HCT116 (cell line): ENCODE measurements at regions not wholly inside any gene's neighbourhood (a gene's known extent, or its start where the extent isn't known, plus 50 kb on each side); places are given as distances from the start of the nearest gene placed in this dataset.

Experiments
- ATAC-seq: fragments of 200-7000 bp; cut with Tn5 transposase; 2 replicates; pipeline ENCODE4 v1.9.1; 2020; ENCODE audit warnings: mild to moderate bottlenecking, moderate library complexity
- BruUV-seq: library from RNA; stranded (reverse); fragments of 400-500 nt; replicated peaks from 2 replicates; lab custom pipeline; 2021; lab: Mats Ljungman, UMichigan
- CTCF ChIA-PET: fragments of 300-600 bp; sonication (Branson Sonifier 250); formaldehyde crosslinking; loops from one replicate; lab custom pipeline; 2021; ENCODE audit warnings: antibody characterized with exemption; lab: Charles Lee
- POLR2A ChIA-PET: fragments of 300-600, 350-600 bp; sonication (Branson Sonifier 250); formaldehyde crosslinking; loops from one replicate; lab custom pipeline; 2021; ENCODE audit warnings: antibody characterized with exemption; lab: Charles Lee
- RAD21 ChIA-PET, 2 experiments: fragments of 300-600 bp; sonication (Branson Sonifier 250); formaldehyde crosslinking; loops; one replicate each; lab custom pipeline; 2023; ENCODE audit warnings: low total read pairs in 2 of 2; ENCODE audit not compliant: uncharacterized antibody in 2 of 2, unreplicated experiment in 2 of 2, low non-redundant PET in 1 of 2; lab: Charles Lee
- DNase-seq: peaks from one replicate; pipeline ENCODE4 v3.0.0-alpha.2; 2010; ENCODE audit warnings: low read depth, low spot score
- H2AFZ ChIP-seq: fragments of 200-600 bp; shearing (Covaris generic), sonication (generic); 2 replicates; pipeline ENCODE4 v1.6.1; 2017; ENCODE audit warnings: low read depth, mixed run types, mixed read lengths, antibody characterized with exemption, low read length; ENCODE audit not compliant: poor library complexity, severe bottlenecking
- H3K27ac ChIP-seq: 2 replicates; pipeline ENCODE4 v1.5.1; 2012; ENCODE audit warnings: low read depth, low read length
- H3K27me3 ChIP-seq: fragments of 200-600 bp; sonication (generic); 2 replicates; pipeline ENCODE4 v1.6.1; 2016; ENCODE audit warnings: mixed run types, low read length, mixed read lengths; ENCODE audit not compliant: insufficient read depth
- H3K36me3 ChIP-seq, 2 experiments: fragments of 200-500 bp in 1 of 2; fragments of 200-600 bp in 1 of 2; sonication (Bioruptor generic) in 1 of 2; sonication (generic) in 1 of 2; 2 replicates each; pipeline versions ENCODE4 v1.5.1 to v1.6.1; 2014 to 2016; ENCODE audit warnings: low read length in 2 of 2, inconsistent platforms in 1 of 2, mixed read lengths in 1 of 2, mixed run types in 1 of 2; ENCODE audit not compliant: insufficient read depth in 2 of 2, control insufficient read depth in 1 of 2
- H3K4me1 ChIP-seq, 2 experiments: fragments of 200-600 bp in 1 of 2; sonication (generic) in 1 of 2; 2 replicates each; pipeline versions ENCODE4 v1.5.1 to v1.6.1; 2012 to 2017; ENCODE audit warnings: low read length in 2 of 2, inconsistent platforms in 1 of 2, mild to moderate bottlenecking in 1 of 2, mixed read lengths in 1 of 2, mixed run types in 1 of 2, moderate library complexity in 1 of 2; ENCODE audit not compliant: insufficient read depth in 2 of 2, control insufficient read depth in 1 of 2
- H3K4me2 ChIP-seq: fragments of 200-600 bp; sonication (generic); 2 replicates; pipeline ENCODE4 v1.6.1; 2017; ENCODE audit warnings: mixed run types, low read length, mixed read lengths
- H3K4me3 ChIP-seq, 2 experiments: fragments of 200-600 bp in 1 of 2; sonication (generic) in 1 of 2; replicated peaks in 1 of 2; 2 replicates each; pipeline ENCODE4 v1.5.1; 2011 to 2016; ENCODE audit warnings: low read length in 2 of 2, control low read depth in 1 of 2, low read depth in 1 of 2, mild to moderate bottlenecking in 1 of 2, mixed read lengths in 1 of 2, mixed run types in 1 of 2
- H3K79me2 ChIP-seq: fragments of 200-600 bp; sonication (generic); 2 replicates; pipeline ENCODE4 v1.6.1; 2017; ENCODE audit warnings: mild to moderate bottlenecking, mixed run types, low read length, moderate library complexity, mixed read lengths; ENCODE audit not compliant: insufficient read depth
- H3K9ac ChIP-seq: fragments of 200-600 bp; sonication (generic); 2 replicates; pipeline ENCODE4 v1.6.1; 2016; ENCODE audit warnings: low read length, mixed read lengths
- H3K9me2 ChIP-seq: fragments of 200-600 bp; sonication (generic), shearing (Covaris generic); 2 replicates; pipeline ENCODE4 v1.6.1; 2017; ENCODE audit warnings: mixed run types, mild to moderate bottlenecking, moderate library complexity; ENCODE audit not compliant: insufficient read depth
- H3K9me3 ChIP-seq, 2 experiments: fragments of 200-500 bp in 1 of 2; fragments of 200-600 bp in 1 of 2; sonication (Bioruptor generic) in 1 of 2; sonication (generic) in 1 of 2; 2 replicates each; pipeline ENCODE4 v1.6.1; 2014 to 2017; ENCODE audit warnings: low read length in 2 of 2, mixed read lengths in 2 of 2, inconsistent platforms in 1 of 2, low read depth in 1 of 2, mild to moderate bottlenecking in 1 of 2, mixed run types in 1 of 2, moderate library complexity in 1 of 2; ENCODE audit not compliant: control insufficient read depth in 1 of 2, insufficient read depth in 1 of 2
- H4K20me1 ChIP-seq: fragments of 200-600 bp; sonication (generic), shearing (Covaris generic); 2 replicates; pipeline ENCODE4 v1.6.1; 2017; ENCODE audit warnings: mixed run types, mild to moderate bottlenecking, moderate library complexity; ENCODE audit not compliant: insufficient read depth
- ATF3 ChIP-seq: IDR thresholded peaks from 2 replicates; pipeline ENCODE4 v1.6.1; 2012
- CBX3 ChIP-seq: IDR thresholded peaks from 2 replicates; pipeline ENCODE4 v1.6.1; 2012; ENCODE audit warnings: low read depth
- CEBPB ChIP-seq: IDR thresholded peaks from 2 replicates; pipeline ENCODE4 v1.6.1; 2012; ENCODE audit warnings: low read depth
- CTCF ChIP-seq, 3 experiments: fragments of 200-600 bp in 1 of 3; sonication (generic) in 1 of 3; IDR thresholded peaks in 2 of 3; conservative IDR thresholded peaks in 1 of 3; 2 replicates each; pipeline ENCODE4 v1.5.1; 2012 to 2017; ENCODE audit warnings: low read depth in 2 of 3, low read length in 2 of 3, antibody characterized with exemption in 1 of 3, borderline replicate concordance in 1 of 3, control low read depth in 1 of 3, mild to moderate bottlenecking in 1 of 3, mixed read lengths in 1 of 3, mixed run types in 1 of 3, moderate library complexity in 1 of 3; ENCODE audit not compliant: insufficient read depth in 1 of 3
- ELF1 ChIP-seq: IDR thresholded peaks from 2 replicates; pipeline ENCODE4 v1.6.1; 2012; ENCODE audit warnings: low read depth, borderline replicate concordance
- JUND ChIP-seq: IDR thresholded peaks from 2 replicates; pipeline ENCODE4 v1.6.1; 2012
- MAX ChIP-seq: IDR thresholded peaks from 2 replicates; pipeline ENCODE4 v1.6.1; 2012
- POLR2AphosphoS5 ChIP-seq: IDR thresholded peaks from 2 replicates; pipeline ENCODE4 v1.6.1; 2011; ENCODE audit warnings: mild to moderate bottlenecking, low read depth, low read length, moderate library complexity
- RAD21 ChIP-seq: IDR thresholded peaks from 2 replicates; pipeline ENCODE4 v1.6.1; 2012; ENCODE audit warnings: low read depth, mild to moderate bottlenecking
- TCF7L2 ChIP-seq: IDR thresholded peaks from 2 replicates; pipeline ENCODE4 v1.7.0; 2011; ENCODE audit warnings: borderline replicate concordance, inconsistent platforms; ENCODE audit not compliant: insufficient read depth, insufficient read length; ENCODE audit errors: extremely low read depth
- ZFX ChIP-seq: fragments of 450-650 bp; IDR thresholded peaks from 2 replicates; pipeline ENCODE4 v1.6.1; 2017
- ZNF274 ChIP-seq: fragments of 200-500 bp; sonication (Bioruptor generic); IDR thresholded peaks from 2 replicates; pipeline ENCODE4 v1.6.1; 2014; ENCODE audit warnings: mild to moderate bottlenecking, low read depth, low read length, inconsistent platforms
- intact Hi-C: fragments of 100-400 bp; cut with micrococcal nuclease; formaldehyde crosslinking; loops from 2 replicates; pipeline ENCODE4 v1.10.0; 2022

- Histone ChIP-seq H4K20me1 (no peaks in the 10 kb centered on the region), H3K4me2 (no peak overlapping the region), H3K79me2 (no peaks in the 10 kb centered on the region), H2AFZ (no peak overlapping the region), H3K4me1 (no peaks in the 10 kb centered on the region), H3K27ac (no peak overlapping the region), H3K27me3 (no peaks in the 10 kb centered on the region), H3K9ac (no peak overlapping the region), H3K9me2 (no peaks in the 10 kb centered on the region), H3K9me3 (no peaks in the 10 kb centered on the region), H3K4me3 (no peak overlapping the region), H3K36me3 (no peaks in the 10 kb centered on the region; a peak in 1 of 4 replicates)
- ATAC-seq = 0 out of 2 replicates have a peak, but pooled peaks have one; percentile 36
- CTCF ChIA-PET = no interaction called here
- no TSS peak for BruUV-seq
- TF ChIP-seq ZFX = no peak
- TF ChIP-seq ATF3 = no peak
- TF ChIP-seq RAD21 = no peak
- TF ChIP-seq CEBPB = no peak
- TF ChIP-seq CTCF (IDR thresholded peaks at IDR 0.05 in 2 of 3, conservative IDR thresholded peaks at IDR 0.05 in 1 of 3; ENCODE audit: borderline replicate concordance in 1 of 3, insufficient read depth in 1 of 3, low read depth in 2 of 3, low read length in 2 of 3) = peak in 1 of 3 experiments; percentile 49; a peak in 2 of 6 replicates
- TF ChIP-seq CBX3 = no peak
- TF ChIP-seq ELF1 = no peak
- intact Hi-C loops = no loop called here
- POLR2A ChIA-PET = no interaction called here
- RAD21 ChIA-PET = no interaction called here
- no peak for DNase-seq
Observed at GRCh38 chr4:134132086-134132783, 69.4 kb downstream of the PABPC4L start.

- BruUV-seq = no TSS peak
- no peaks in the 10 kb centered on the region for H4K20me1 ChIP-seq
- no peaks in the 10 kb centered on the region for H3K79me2 ChIP-seq
- H3K4me3 ChIP-seq = no peak overlapping the region
- CTCF ChIA-PET = no interaction called here
- H3K27me3 ChIP-seq = no peaks in the 10 kb centered on the region
- TF ChIP-seq POLR2AphosphoS5 = no peak
- TF ChIP-seq JUND = no peak
- no peak for TF ChIP-seq MAX
- TF ChIP-seq ZNF274 = no peak
- TF ChIP-seq CTCF (IDR thresholded peaks at IDR 0.05 in 2 of 3, conservative IDR thresholded peaks at IDR 0.05 in 1 of 3; ENCODE audit: borderline replicate concordance in 1 of 3, insufficient read depth in 1 of 3, low read depth in 2 of 3, low read length in 2 of 3) = no peak
- no peak for TF ChIP-seq TCF7L2
- RAD21 ChIA-PET = no interaction called here
- H3K4me1 ChIP-seq = no peaks in the 10 kb centered on the region
- H3K9me2 ChIP-seq = no peaks in the 10 kb centered on the region
- H3K9ac ChIP-seq = no peak overlapping the region
- no peak overlapping the region for H2AFZ ChIP-seq
- no peaks in the 10 kb centered on the region for H3K36me3 ChIP-seq
- POLR2A ChIA-PET = no interaction called here
- no peak overlapping the region for H3K4me2 ChIP-seq
- H3K9me3 ChIP-seq = no peaks in the 10 kb centered on the region
- intact Hi-C loops = no loop called here
- no peak overlapping the region for H3K27ac ChIP-seq
- ATAC-seq = no peak
- no peak for DNase-seq
Observed at GRCh38 chr4:134126955-134127354, 74.6 kb downstream of the PABPC4L start.
